Lung (tissue), 11 donors: ENCODE measurements at regions not wholly inside any gene's neighbourhood (a gene's known extent, or its start where the extent isn't known, plus 50 kb on each side); places are given as distances from the start of the nearest gene placed in this dataset.

ENCODE experiments used
- ATAC-seq: fragments of 200-7000 bp; cut with Tn5 transposase; one replicate; pipeline ENCODE4 v1.9.1; 2020; ENCODE audit warnings: moderate number of reproducible peaks; ENCODE audit not compliant: insufficient read depth, low FRiP score
- DNase-seq, 3 donors: peaks; one replicate each; pipeline ENCODE4 v3.0.0-alpha.2; 2013 to 2017
- H3K27ac ChIP-seq, 2 donors: one replicate each; pipeline ENCODE4 v1.5.1; 2013; ENCODE audit warnings: mild to moderate bottlenecking in 2 of 2, moderate library complexity in 2 of 2, control low read depth in 1 of 2, inconsistent platforms in 1 of 2, low read depth in 1 of 2, low read length in 1 of 2
- H3K27me3 ChIP-seq, 3 donors: one replicate each; pipeline ENCODE4 v1.5.1; 2013; ENCODE audit warnings: low read length in 2 of 3; ENCODE audit not compliant: control insufficient read depth in 3 of 3, insufficient read depth in 3 of 3
- H3K36me3 ChIP-seq, 4 donors: one replicate each; pipeline ENCODE4 v1.5.1; 2013; ENCODE audit warnings: low read length in 4 of 4, mild to moderate bottlenecking in 1 of 4, moderate library complexity in 1 of 4; ENCODE audit not compliant: control insufficient read depth in 4 of 4, insufficient read depth in 4 of 4
- H3K4me1 ChIP-seq, 5 donors: one replicate each; pipeline ENCODE4 v1.5.1; 2013; ENCODE audit warnings: low read length in 5 of 5, mild to moderate bottlenecking in 2 of 5, moderate library complexity in 1 of 5; ENCODE audit not compliant: control insufficient read depth in 5 of 5, insufficient read depth in 5 of 5
- H3K4me3 ChIP-seq: one replicate; pipeline ENCODE4 v1.5.1; 2013; ENCODE audit warnings: mild to moderate bottlenecking, control low read depth, moderate library complexity
- H3K9ac ChIP-seq, 2 donors: one replicate each; pipeline ENCODE4 v1.5.1; 2013; ENCODE audit warnings: low read length in 2 of 2, control low read depth in 1 of 2; ENCODE audit not compliant: insufficient read depth in 1 of 2
- H3K9me3 ChIP-seq, 4 donors: one replicate each; pipeline ENCODE4 v1.5.1; 2013; ENCODE audit warnings: low read length in 3 of 4, mild to moderate bottlenecking in 1 of 4, moderate library complexity in 1 of 4; ENCODE audit not compliant: control insufficient read depth in 4 of 4, insufficient read depth in 3 of 4
- WGBS, 2 donors: extraction: QIAGEN DNeasy Blood & Tissue Kit; methylation state at CpG; one replicate each; pipeline ENCODE4 v1.1.7; 2013; 5-methylcytosine and 5-hydroxymethylcytosine counted together
- TF ChIP-seq, protein P1 (sequence below): IDR thresholded peaks from 2 replicates; pipeline ENCODE4 v1.5.1; 2012; ENCODE audit warnings: mild to moderate bottlenecking; ENCODE audit errors: control extremely low read depth, extremely low read depth
- donor health status: control.
- donor health status: control.
- donor health status: Bipolar disorder and iron deficiency.
- donor health status: healthy.
- donor health status: DM: yes; HTN: yes; CAD: no.

DNA sequence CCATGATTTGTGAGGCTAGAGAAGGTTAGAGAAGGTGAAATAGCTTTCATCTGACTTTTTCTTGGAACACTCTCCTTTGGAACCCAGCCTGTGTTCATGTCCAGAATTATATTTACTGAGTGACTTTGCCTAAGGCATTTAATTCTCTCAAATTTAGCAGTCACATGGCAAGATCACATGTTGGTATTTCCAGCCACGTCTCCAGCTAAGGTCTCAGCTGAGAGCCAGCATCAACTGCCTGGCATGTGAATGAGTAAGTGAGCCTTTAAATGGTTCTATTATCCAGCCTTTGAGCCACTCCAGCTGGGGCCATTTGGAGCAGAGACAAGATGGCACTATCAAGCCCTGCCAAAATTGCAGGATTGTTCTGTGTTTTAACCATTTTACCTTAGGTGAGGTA, 130.2 kb upstream of the SGO1 start:
- Histone ChIP-seq H3K9ac (no peak overlapping the region), H3K4me1 (peaks cover 0 to 7% (median 0%) of the 10 kb centered on the region in 5 donors), H3K36me3 (no peaks in the 10 kb centered on the region), H3K4me3 (no peak overlapping the region), H3K9me3 (no peaks in the 10 kb centered on the region), H3K27me3 (no peaks in the 10 kb centered on the region), H3K27ac (no peak overlapping the region)
- TF ChIP-seq, protein P1, sequence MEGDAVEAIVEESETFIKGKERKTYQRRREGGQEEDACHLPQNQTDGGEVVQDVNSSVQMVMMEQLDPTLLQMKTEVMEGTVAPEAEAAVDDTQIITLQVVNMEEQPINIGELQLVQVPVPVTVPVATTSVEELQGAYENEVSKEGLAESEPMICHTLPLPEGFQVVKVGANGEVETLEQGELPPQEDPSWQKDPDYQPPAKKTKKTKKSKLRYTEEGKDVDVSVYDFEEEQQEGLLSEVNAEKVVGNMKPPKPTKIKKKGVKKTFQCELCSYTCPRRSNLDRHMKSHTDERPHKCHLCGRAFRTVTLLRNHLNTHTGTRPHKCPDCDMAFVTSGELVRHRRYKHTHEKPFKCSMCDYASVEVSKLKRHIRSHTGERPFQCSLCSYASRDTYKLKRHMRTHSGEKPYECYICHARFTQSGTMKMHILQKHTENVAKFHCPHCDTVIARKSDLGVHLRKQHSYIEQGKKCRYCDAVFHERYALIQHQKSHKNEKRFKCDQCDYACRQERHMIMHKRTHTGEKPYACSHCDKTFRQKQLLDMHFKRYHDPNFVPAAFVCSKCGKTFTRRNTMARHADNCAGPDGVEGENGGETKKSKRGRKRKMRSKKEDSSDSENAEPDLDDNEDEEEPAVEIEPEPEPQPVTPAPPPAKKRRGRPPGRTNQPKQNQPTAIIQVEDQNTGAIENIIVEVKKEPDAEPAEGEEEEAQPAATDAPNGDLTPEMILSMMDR: no peak
- ATAC-seq (no peak), DNase-seq (no peak)
- 0 to 1% methylated on average over 1 of the region's 1 CpG for WGBS, 2 donors

DNA sequence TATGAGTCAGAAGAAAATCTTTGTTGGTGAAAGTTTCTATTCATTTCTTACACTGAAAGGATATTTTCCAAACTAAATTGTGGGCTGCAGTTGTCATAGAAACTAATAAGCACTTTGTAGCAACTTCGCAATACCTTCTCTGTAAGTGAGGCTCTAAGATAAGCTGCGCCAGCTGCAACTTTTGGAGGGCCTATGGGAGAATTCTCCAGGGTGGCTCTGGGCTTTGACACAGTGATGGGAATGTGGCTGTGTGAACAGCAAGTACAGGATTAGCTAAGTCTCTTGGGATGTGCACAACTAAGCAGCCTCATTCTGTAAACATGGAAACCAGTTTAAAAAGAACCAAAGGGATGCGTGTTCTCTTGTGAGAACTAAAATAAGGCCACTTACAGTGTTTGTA, 124.6 kb upstream of the SGO1 start:
- H3K4me1 ChIP-seq: no peaks in the 10 kb centered on the region
- TF ChIP-seq, protein P1: no peak
- H3K36me3 ChIP-seq: no peaks in the 10 kb centered on the region
- H3K27me3 ChIP-seq: no peaks in the 10 kb centered on the region
- H3K9ac ChIP-seq: no peak overlapping the region
- ATAC-seq (no peak), DNase-seq (peak in 2 of 3 donors; percentile 22 to 36)
- WGBS, 2 donors: 90% methylated on average over 3 of the region's 3 CpGs
- H3K9me3 ChIP-seq: peaks cover 0 to 3% (median 0%) of the 10 kb centered on the region in 4 donors
- no peak overlapping the region for H3K27ac ChIP-seq
- no peak overlapping the region for H3K4me3 ChIP-seq

DNA sequence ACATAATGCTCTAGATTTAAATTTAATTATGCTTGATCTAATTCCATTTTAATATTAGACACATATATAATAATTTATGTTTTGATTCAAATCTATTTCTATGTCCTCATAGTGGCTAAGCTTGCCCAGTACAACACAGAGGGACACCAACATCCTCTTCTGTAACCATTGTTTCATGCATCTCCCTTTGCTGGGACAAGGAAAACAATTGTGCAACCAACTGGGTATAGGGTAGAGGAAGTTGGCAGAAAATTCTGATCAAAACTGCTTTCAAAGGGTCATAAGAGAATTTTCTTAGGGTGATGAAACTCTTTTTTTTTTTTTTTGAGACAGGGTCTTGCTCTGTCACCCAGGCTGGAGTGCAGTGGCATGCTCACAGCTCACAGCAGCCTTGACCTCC, 121.4 kb upstream of the SGO1 start:
- no peak overlapping the region for H3K27ac ChIP-seq
- TF ChIP-seq, protein P1: no peak
- no peaks in the 10 kb centered on the region for H3K36me3 ChIP-seq
- H3K4me1 ChIP-seq: no peaks in the 10 kb centered on the region
- ATAC-seq (no peak), DNase-seq (no peak)
- peaks cover 0 to 3% (median 0%) of the 10 kb centered on the region in 4 donors for H3K9me3 ChIP-seq
- no peak overlapping the region for H3K4me3 ChIP-seq
- no peak overlapping the region for H3K9ac ChIP-seq
- H3K27me3 ChIP-seq: no peaks in the 10 kb centered on the region

DNA sequence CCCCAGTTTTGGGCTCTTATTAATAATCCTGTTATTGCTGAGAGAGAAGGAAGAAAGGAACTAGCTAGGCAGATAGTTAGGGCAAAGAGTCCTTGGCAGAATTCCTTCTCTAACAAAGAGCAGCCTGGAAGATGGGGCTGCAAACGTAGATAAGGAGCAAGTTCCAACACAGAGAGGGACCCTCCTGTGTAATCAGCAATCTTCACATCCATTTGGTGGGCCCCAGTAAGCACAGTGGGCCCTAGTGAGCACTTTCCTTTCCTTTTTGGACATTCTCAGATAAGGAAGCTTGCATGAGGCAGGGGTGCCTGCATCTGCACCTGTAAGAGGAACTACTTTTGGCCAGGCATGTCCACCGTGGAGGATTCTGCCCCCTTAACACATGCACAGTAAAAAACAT, 119.6 kb upstream of the SGO1 start:
- H3K9me3 ChIP-seq: peaks cover 0 to 3% (median 0%) of the 10 kb centered on the region in 4 donors
- DNase-seq (no peak), ATAC-seq (no peak)
- no peak overlapping the region for H3K4me3 ChIP-seq
- no peak overlapping the region for H3K9ac ChIP-seq
- no peaks in the 10 kb centered on the region for H3K27me3 ChIP-seq
- 44 to 61% methylated on average over 2 of the region's 2 CpGs for WGBS, 2 donors
- no peaks in the 10 kb centered on the region for H3K4me1 ChIP-seq
- TF ChIP-seq, protein P1: no peak
- H3K36me3 ChIP-seq: no peaks in the 10 kb centered on the region
- H3K27ac ChIP-seq: no peak overlapping the region
